NCI-H510A (cell line): ENCODE measurements at regions not wholly inside any gene's neighbourhood (a gene's known extent, or its start where the extent isn't known, plus 50 kb on each side); places are given as distances from the start of the nearest gene placed in this dataset.

Experiments used
- DNase-seq: peaks from one replicate; lab custom pipeline; 2025; lab: John Stamatoyannopoulos, UW

GRCh38 chr3:65112751-65113300 is 425.0 kb upstream of the ADAMTS9 start:
- DNase-seq, result no peak

- DNase-seq, result no peak
These were observed 422.9 kb upstream of the ADAMTS9 start for GRCh38 chr3:65110661-65111060.

- DNase-seq, result no peak
These were observed 422.2 kb upstream of the ADAMTS9 start for GRCh38 chr3:65109966-65110500.

- DNase-seq, result no peak
These were observed 419.4 kb upstream of the ADAMTS9 start for GRCh38 chr3:65107174-65107573.

GRCh38 chr3:65101450-65101849 is 413.6 kb upstream of the ADAMTS9 start:
- no peak for DNase-seq

- DNase-seq, result no peak
These were observed 410.6 kb upstream of the ADAMTS9 start for GRCh38 chr3:65098400-65098799.

GRCh38 chr3:65096110-65096745 is 408.4 kb upstream of the ADAMTS9 start:
- DNase-seq, result no peak

GRCh38 chr3:65094723-65095122 is 406.9 kb upstream of the ADAMTS9 start:
- DNase-seq, result no peak

GRCh38 chr3:65093641-65094040 is 405.8 kb upstream of the ADAMTS9 start:
- DNase-seq, result no peak

GRCh38 chr3:65091565-65091964 is 403.8 kb upstream of the ADAMTS9 start:
- no peak for DNase-seq

- DNase-seq, result no peak
These were observed 395.4 kb upstream of the ADAMTS9 start for GRCh38 chr3:65083240-65083639.

GRCh38 chr3:65081536-65081935 is 393.7 kb upstream of the ADAMTS9 start:
- no peak for DNase-seq

GRCh38 chr3:65080432-65080831 is 392.6 kb upstream of the ADAMTS9 start:
- DNase-seq, result no peak

- no peak for DNase-seq
These were observed 391.8 kb upstream of the ADAMTS9 start for GRCh38 chr3:65079560-65079959.

GRCh38 chr3:65078748-65079147 is 390.9 kb upstream of the ADAMTS9 start:
- DNase-seq, result no peak

GRCh38 chr3:65077124-65077523 is 389.3 kb upstream of the ADAMTS9 start:
- DNase-seq, result no peak

GRCh38 chr3:65070968-65071367 is 383.2 kb upstream of the ADAMTS9 start:
- DNase-seq, result no peak

- no peak for DNase-seq
These were observed 373.1 kb upstream of the ADAMTS9 start for GRCh38 chr3:65060904-65061303.

- DNase-seq, result no peak
These were observed 364.3 kb upstream of the ADAMTS9 start for GRCh38 chr3:65052101-65052500.

GRCh38 chr3:65048151-65048550 is 360.4 kb upstream of the ADAMTS9 start:
- DNase-seq, result no peak

GRCh38 chr3:65045138-65045537 is 357.3 kb upstream of the ADAMTS9 start:
- no peak for DNase-seq

- no peak for DNase-seq
These were observed 356.6 kb upstream of the ADAMTS9 start for GRCh38 chr3:65044401-65044800.

- DNase-seq, result no peak
These were observed 354.9 kb upstream of the ADAMTS9 start for GRCh38 chr3:65042675-65043074.

- no peak for DNase-seq
These were observed 352.0 kb upstream of the ADAMTS9 start for GRCh38 chr3:65039754-65040210.
